ENCODE measurements at regions not wholly inside any gene's neighbourhood (a gene's known extent, or its start where the extent isn't known, plus 50 kb on each side); places are given as distances from the start of the nearest gene placed in this dataset.

- no peak for DNase-seq
Measured at GRCh38 chr10:22765660-22766547, 51.5 kb upstream of the PIP4K2A start.

GRCh38 chr10:22764639-22765038 lies 50.3 kb upstream of the PIP4K2A start:
- DNase-seq = no peak
